ENCODE measurements at regions not wholly inside any gene's neighbourhood (a gene's known extent, or its start where the extent isn't known, plus 50 kb on each side); places are given as distances from the start of the nearest gene placed in this dataset.

- H3K4me1 ChIP-seq, result no peaks in the 10 kb centered on the region
- no peaks in the 10 kb centered on the region for H3K36me3 ChIP-seq
- no peak overlapping the region for H3K9ac ChIP-seq (ENCODE audit: low read depth in 2 of 2, low read length in 2 of 2)
- H3K27ac ChIP-seq, result no peak overlapping the region
- H3K4me3 ChIP-seq, result no peak overlapping the region
- no peak for TF ChIP-seq CTCF (IDR thresholded peaks at IDR 0.05)
- no peaks in the 10 kb centered on the region for H3K27me3 ChIP-seq
- H3K9me3 ChIP-seq, result no peaks in the 10 kb centered on the region
- intact Hi-C loops (cut with DNase I), result no loop called here
- no peak for DNase-seq
These were observed 150.3 kb downstream of the LINC00237 start for GRCh38 chr20:20955892-20956291.

DNA sequence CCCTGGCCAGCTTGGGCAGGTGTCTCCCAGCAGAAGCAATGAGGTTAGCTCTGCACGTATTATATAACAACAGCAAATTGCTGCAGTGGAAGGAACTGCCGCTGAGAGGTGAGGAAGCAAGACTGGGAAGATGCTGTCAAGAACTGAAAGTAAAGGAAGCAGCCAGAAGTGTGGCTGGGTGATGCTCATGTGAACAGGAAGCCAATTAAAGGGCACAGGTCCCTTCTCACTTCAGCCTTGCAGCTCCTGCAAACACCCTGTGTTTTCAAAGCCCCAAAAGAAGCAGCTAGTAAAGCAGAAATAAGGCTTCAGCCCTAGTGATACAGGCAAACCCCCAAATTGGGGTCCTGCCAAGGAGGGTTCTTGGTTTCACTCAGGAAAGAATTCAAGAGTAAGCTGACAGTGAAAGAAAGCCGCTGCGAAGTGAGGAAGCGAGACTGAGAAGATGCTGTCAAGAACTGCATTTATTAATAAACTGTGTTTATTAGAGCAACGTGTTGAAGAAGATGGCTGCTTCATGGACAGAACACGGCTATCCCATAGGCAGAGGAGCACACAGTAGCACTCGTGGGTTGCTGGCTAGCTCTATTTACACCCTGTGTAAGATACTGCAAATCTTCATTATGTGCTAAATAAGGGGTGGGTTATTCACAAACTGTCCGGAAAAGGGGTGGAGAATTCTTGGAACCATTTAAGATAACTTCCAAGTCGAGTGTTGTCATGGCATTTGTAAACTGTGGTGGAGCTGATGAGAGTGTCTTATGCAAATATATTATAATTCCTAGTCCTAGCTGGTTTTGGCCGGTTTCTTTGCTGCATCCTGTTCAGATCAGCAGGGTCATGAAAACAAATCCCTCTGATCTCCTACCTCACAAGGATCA, 152.2 kb downstream of the LINC00237 start:
- H3K4me3 ChIP-seq, result no peak overlapping the region
- H3K4me1 ChIP-seq, result no peaks in the 10 kb centered on the region
- H3K27ac ChIP-seq, result no peak overlapping the region
- DNase-seq, result no peak
- no peaks in the 10 kb centered on the region for H3K27me3 ChIP-seq
- no peak overlapping the region for H3K9ac ChIP-seq (ENCODE audit: low read depth in 2 of 2, low read length in 2 of 2)
- H3K9me3 ChIP-seq, result no peaks in the 10 kb centered on the region
- TF ChIP-seq CTCF (IDR thresholded peaks at IDR 0.05), result no peak
- intact Hi-C loops (cut with DNase I), result no loop called here
- no peaks in the 10 kb centered on the region for H3K36me3 ChIP-seq

GRCh38 chr20:20950620-20951019, 155.5 kb downstream of the LINC00237 start:
- intact Hi-C loops (cut with DNase I), result no loop called here
- Histone ChIP-seq H3K9me3 (no peaks in the 10 kb centered on the region), H3K27ac (no peak overlapping the region), H3K36me3 (no peaks in the 10 kb centered on the region), H3K9ac (ENCODE audit: low read depth in 2 of 2, low read length in 2 of 2) (no peak overlapping the region), H3K27me3 (no peaks in the 10 kb centered on the region), H3K4me1 (no peaks in the 10 kb centered on the region), H3K4me3 (no peak overlapping the region)
- TF ChIP-seq CTCF (IDR thresholded peaks at IDR 0.05), result no peak
- no peak for DNase-seq

DNA sequence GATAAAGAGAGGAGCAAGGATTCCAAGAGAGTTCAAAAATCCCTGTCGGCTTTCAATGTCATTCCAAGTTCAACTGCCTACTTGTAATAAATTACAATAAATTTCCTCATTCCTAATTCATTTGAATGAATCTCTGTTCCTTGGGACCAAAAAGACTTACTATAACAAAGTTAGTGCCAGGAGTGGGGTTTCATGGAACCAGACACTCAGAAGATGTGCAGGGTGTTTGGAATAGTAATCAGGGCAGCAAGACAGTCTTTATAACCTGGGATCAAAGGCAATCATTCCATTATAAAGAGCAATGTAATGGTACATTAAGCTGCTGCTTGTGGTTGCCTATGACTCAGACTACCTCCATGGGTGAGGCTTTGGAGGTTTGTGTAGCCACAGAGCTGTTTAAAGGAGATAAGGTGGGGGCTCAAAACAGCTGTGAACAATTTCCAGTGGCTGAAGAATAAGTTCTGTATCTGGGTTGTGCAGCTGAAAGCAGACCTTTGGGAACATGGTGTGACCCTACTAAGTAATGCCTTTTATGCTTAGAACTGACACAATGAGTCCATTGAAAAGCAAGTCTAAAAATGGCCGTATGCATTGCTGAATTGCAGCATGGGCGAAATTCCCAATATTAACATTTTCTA, 159.9 kb downstream of the LINC00237 start:
- no peak for TF ChIP-seq CTCF (IDR thresholded peaks at IDR 0.05)
- intact Hi-C loops (cut with DNase I), result no loop called here
- DNase-seq, result no peak
- no peak overlapping the region for H3K4me3 ChIP-seq
- no peaks in the 10 kb centered on the region for H3K9me3 ChIP-seq
- H3K9ac ChIP-seq (ENCODE audit: low read depth in 2 of 2, low read length in 2 of 2), result no peak overlapping the region
- H3K36me3 ChIP-seq, result no peaks in the 10 kb centered on the region
- H3K27me3 ChIP-seq, result no peaks in the 10 kb centered on the region
- H3K27ac ChIP-seq, result no peak overlapping the region
- H3K4me1 ChIP-seq, result no peaks in the 10 kb centered on the region

- Histone ChIP-seq H3K9ac (ENCODE audit: low read depth in 2 of 2, low read length in 2 of 2) (no peak overlapping the region), H3K4me3 (no peak overlapping the region), H3K27ac (no peak overlapping the region), H3K36me3 (no peaks in the 10 kb centered on the region), H3K9me3 (no peaks in the 10 kb centered on the region), H3K4me1 (no peaks in the 10 kb centered on the region), H3K27me3 (no peaks in the 10 kb centered on the region)
- no peak for TF ChIP-seq CTCF (IDR thresholded peaks at IDR 0.05)
- DNase-seq, result no peak
- intact Hi-C loops (cut with DNase I), result no loop called here
These were observed 164.7 kb downstream of the LINC00237 start for GRCh38 chr20:20941468-20941889.

All from colonic mucosa (tissue), 4 donors.